GM12874 (cell line): ENCODE measurements at regions not wholly inside any gene's neighbourhood (a gene's known extent, or its start where the extent isn't known, plus 50 kb on each side); places are given as distances from the start of the nearest gene placed in this dataset.

ENCODE experiments used
- CTCF ChIP-seq: IDR thresholded peaks from 2 replicates; pipeline ENCODE4 v1.5.1; 2011; ENCODE audit warnings: low read depth, mild to moderate bottlenecking, control low read depth, low read length, moderate library complexity; ENCODE audit not compliant: insufficient read depth

GRCh38 chr5:166024970-166025369 lies 2266.5 kb upstream of the WWC1 start:
- no peak for TF ChIP-seq CTCF

DNA sequence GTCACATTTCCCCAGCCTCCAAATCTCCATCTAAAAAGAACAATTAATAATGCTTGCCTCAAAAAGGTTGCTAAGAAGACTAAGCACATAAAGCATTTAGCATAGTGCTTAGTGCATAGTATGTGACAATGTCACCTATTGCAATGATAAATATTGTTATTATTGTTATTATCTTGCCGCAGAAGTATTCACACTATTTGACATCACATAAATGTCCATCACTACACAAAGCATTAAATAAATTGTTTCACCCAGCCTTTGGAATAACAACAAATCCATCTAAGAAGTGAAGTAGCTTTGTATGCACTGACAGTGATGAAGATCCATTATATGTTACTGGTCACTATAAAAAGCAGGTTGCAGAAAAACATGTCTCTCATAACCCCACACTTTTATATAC lies 2263.9 kb upstream of the WWC1 start:
- TF ChIP-seq CTCF: no peak

DNA sequence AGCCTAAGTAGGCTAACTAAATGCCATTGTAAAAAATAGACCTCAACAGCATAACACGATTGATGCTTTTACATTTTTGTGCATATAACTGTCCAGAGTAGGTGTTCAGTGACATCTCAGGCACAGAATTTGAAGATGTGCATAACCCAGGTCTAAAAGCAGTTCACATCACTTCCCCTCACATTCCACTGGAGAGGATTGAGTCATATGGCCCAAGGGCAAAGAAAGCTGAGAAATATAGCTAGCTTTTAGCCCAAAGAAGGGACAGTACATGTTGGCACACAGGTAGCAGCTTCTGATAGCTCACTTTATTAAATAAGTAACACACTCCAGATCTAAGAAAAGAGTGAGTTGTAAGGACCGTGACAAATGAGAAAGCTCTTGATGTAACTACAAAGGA lies 2259.5 kb upstream of the WWC1 start:
- TF ChIP-seq CTCF: no peak

GRCh38 chr5:166032601-166033000 lies 2258.8 kb upstream of the WWC1 start:
- no peak for TF ChIP-seq CTCF

- TF ChIP-seq CTCF: no peak
Measured at GRCh38 chr5:166045961-166046360, 2245.5 kb upstream of the WWC1 start.

DNA sequence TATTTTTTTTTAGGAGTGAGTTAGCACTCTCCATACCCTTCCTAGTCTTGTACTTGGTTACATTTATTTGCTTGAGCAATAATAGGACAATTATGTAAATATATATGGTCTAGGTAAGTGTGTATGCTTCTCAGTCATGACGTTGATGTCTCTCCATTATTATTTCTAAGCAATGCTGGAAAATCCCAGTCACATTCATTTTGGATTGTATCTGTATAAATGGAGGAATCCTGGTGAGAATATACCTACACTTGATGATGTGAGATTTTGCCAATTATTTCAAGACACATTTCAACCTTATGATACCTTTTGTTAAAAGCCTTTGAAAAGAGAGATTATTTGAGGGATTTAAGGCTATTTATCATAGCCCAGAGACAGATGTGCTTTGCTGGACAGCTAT lies 2244.5 kb upstream of the WWC1 start:
- TF ChIP-seq CTCF: no peak

DNA sequence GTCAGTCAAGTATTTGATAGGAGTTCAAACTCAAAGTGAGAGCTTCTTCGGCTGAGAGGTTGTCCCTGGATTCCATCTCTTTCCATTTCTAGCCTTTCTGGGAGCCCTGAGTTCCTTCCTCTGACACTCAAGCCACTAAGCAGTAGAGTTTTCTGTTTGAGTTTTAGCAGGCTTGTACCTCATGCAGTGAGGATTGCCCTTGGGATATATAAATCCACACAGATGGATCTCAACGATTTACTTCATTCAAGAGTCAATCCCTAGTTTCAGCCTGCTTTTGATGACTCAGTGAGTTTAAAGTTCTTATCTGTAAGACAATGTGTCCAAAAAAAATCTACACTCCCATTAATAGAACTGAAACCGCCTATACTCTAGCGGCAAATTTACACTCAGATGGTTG lies 2240.9 kb upstream of the WWC1 start:
- no peak for TF ChIP-seq CTCF

DNA sequence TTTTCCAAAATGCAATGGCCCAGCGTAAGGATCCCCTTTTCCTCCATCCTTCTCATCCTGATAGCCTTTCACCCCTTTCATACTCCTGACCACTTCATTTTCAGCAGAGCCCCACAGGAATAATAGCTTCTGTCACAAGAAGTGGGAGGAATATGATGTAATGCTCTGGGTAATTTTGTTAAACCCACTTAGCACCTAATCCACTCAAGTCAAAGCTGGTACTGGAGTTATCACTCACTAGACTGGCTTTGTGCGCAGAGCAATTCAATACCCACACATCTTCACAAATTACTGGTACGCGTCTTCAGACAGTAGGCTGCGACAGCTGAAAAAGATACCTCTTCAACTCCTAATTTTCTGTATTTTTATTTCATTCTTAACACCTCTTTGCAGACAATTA lies 2232.8 kb upstream of the WWC1 start:
- no peak for TF ChIP-seq CTCF
